ENCODE measurements at regions not wholly inside any gene's neighbourhood (a gene's known extent, or its start where the extent isn't known, plus 50 kb on each side); places are given as distances from the start of the nearest gene placed in this dataset.

GRCh38 chr13:40387775-40388174 is 278.7 kb downstream of the FOXO1 start:
- H4K20me1 ChIP-seq (ENCODE audit: insufficient read depth, low read length), result no peaks in the 10 kb centered on the region
- H3K4me1 ChIP-seq (ENCODE audit: insufficient read depth, low read length, severe bottlenecking), result peaks cover 54% of the 10 kb centered on the region
- no peaks in the 10 kb centered on the region for H3K9me3 ChIP-seq (ENCODE audit: low read length)
- H3K79me2 ChIP-seq (ENCODE audit: insufficient read depth, low read length), result no peaks in the 10 kb centered on the region
- no peak overlapping the region for H3K4me2 ChIP-seq (ENCODE audit: low read length)
- no peak for TF ChIP-seq CTCF (IDR thresholded peaks at IDR 0.05; ENCODE audit: low read length)
- TF ChIP-seq EZH2 (IDR thresholded peaks at IDR 0.05; ENCODE audit: borderline replicate concordance, low read length), result no peak
- H3K27ac ChIP-seq (ENCODE audit: low read depth, low read length, poor library complexity, severe bottlenecking), result peak overlapping the region; percentile 95
- H3K36me3 ChIP-seq (ENCODE audit: insufficient read depth, low read length), result no peaks in the 10 kb centered on the region
- no peak overlapping the region for H2AFZ ChIP-seq (ENCODE audit: low read length)
- no peaks in the 10 kb centered on the region for H3K27me3 ChIP-seq (ENCODE audit: insufficient read depth, low read length)
- H3K9ac ChIP-seq (ENCODE audit: low read length), result no peak overlapping the region
- no peak overlapping the region for H3K4me3 ChIP-seq (ENCODE audit: low read depth, low read length, poor library complexity, severe bottlenecking)
- no peaks in the 10 kb centered on the region for H3F3A ChIP-seq (ENCODE audit: insufficient read depth, low read length)
- no peaks in the 10 kb centered on the region for H3K9me2 ChIP-seq (ENCODE audit: low read depth, low read length)

- TF ChIP-seq CTCF (IDR thresholded peaks at IDR 0.05; ENCODE audit: low read length) (no peak), EZH2 (IDR thresholded peaks at IDR 0.05; ENCODE audit: borderline replicate concordance, low read length) (no peak)
- no peaks in the 10 kb centered on the region for H3F3A ChIP-seq (ENCODE audit: insufficient read depth, low read length)
- no peaks in the 10 kb centered on the region for H4K20me1 ChIP-seq (ENCODE audit: insufficient read depth, low read length)
- no peaks in the 10 kb centered on the region for H3K9me3 ChIP-seq (ENCODE audit: low read length)
- no peaks in the 10 kb centered on the region for H3K9me2 ChIP-seq (ENCODE audit: low read depth, low read length)
- peak overlapping the region; percentile 95 for H3K27ac ChIP-seq (ENCODE audit: low read depth, low read length, poor library complexity, severe bottlenecking)
- H3K79me2 ChIP-seq (ENCODE audit: insufficient read depth, low read length), result no peaks in the 10 kb centered on the region
- H3K4me2 ChIP-seq (ENCODE audit: low read length), result peak overlapping the region; percentile 93
- peak overlapping the region; percentile 91 for H3K9ac ChIP-seq (ENCODE audit: low read length)
- H3K27me3 ChIP-seq (ENCODE audit: insufficient read depth, low read length), result no peaks in the 10 kb centered on the region
- peaks cover 48% of the 10 kb centered on the region for H3K4me1 ChIP-seq (ENCODE audit: insufficient read depth, low read length, severe bottlenecking)
- H2AFZ ChIP-seq (ENCODE audit: low read length), result no peak overlapping the region
- H3K4me3 ChIP-seq (ENCODE audit: low read depth, low read length, poor library complexity, severe bottlenecking), result peak overlapping the region; percentile 65
- no peaks in the 10 kb centered on the region for H3K36me3 ChIP-seq (ENCODE audit: insufficient read depth, low read length)
These were observed 277.8 kb downstream of the FOXO1 start for GRCh38 chr13:40388617-40389016.

GRCh38 chr13:40389081-40389641 is 277.3 kb downstream of the FOXO1 start:
- H3K9me2 ChIP-seq (ENCODE audit: low read depth, low read length), result no peaks in the 10 kb centered on the region
- H4K20me1 ChIP-seq (ENCODE audit: insufficient read depth, low read length), result no peaks in the 10 kb centered on the region
- no peak for TF ChIP-seq CTCF (IDR thresholded peaks at IDR 0.05; ENCODE audit: low read length)
- TF ChIP-seq EZH2 (IDR thresholded peaks at IDR 0.05; ENCODE audit: borderline replicate concordance, low read length), result no peak
- no peak overlapping the region for H2AFZ ChIP-seq (ENCODE audit: low read length)
- H3K9ac ChIP-seq (ENCODE audit: low read length), result peak overlapping the region; percentile 91
- H3K36me3 ChIP-seq (ENCODE audit: insufficient read depth, low read length), result no peaks in the 10 kb centered on the region
- H3K27ac ChIP-seq (ENCODE audit: low read depth, low read length, poor library complexity, severe bottlenecking), result peak overlapping the region; percentile 95
- H3K27me3 ChIP-seq (ENCODE audit: insufficient read depth, low read length), result no peaks in the 10 kb centered on the region
- no peaks in the 10 kb centered on the region for H3K79me2 ChIP-seq (ENCODE audit: insufficient read depth, low read length)
- no peaks in the 10 kb centered on the region for H3K9me3 ChIP-seq (ENCODE audit: low read length)
- H3K4me3 ChIP-seq (ENCODE audit: low read depth, low read length, poor library complexity, severe bottlenecking), result peak overlapping the region; percentile 65
- no peaks in the 10 kb centered on the region for H3F3A ChIP-seq (ENCODE audit: insufficient read depth, low read length)
- peaks cover 42% of the 10 kb centered on the region for H3K4me1 ChIP-seq (ENCODE audit: insufficient read depth, low read length, severe bottlenecking)
- H3K4me2 ChIP-seq (ENCODE audit: low read length), result peak overlapping the region; percentile 93
